D721Med (cell line): ENCODE measurements at regions not wholly inside any gene's neighbourhood (a gene's known extent, or its start where the extent isn't known, plus 50 kb on each side); places are given as distances from the start of the nearest gene placed in this dataset.

Experiments
- DNase-seq: peaks from one replicate; pipeline ENCODE4 v3.0.0; 2011; ENCODE audit warnings: low spot score; ENCODE audit not compliant: insufficient read length
- FAIRE-seq: peaks from 2 replicates; lab custom pipeline; 2011; peaks lifted over from hg19 to GRCh38; lab: Jason Lieb, UNC
- TF ChIP-seq, protein P1 (sequence below): IDR thresholded peaks from 2 replicates; pipeline ENCODE4 v1.5.1; 2012; ENCODE audit warnings: mild to moderate bottlenecking, control low read depth; ENCODE audit not compliant: insufficient read depth; ENCODE audit errors: missing control alignments

- FAIRE-seq (no peak), DNase-seq (no peak)
- TF ChIP-seq, protein P1, sequence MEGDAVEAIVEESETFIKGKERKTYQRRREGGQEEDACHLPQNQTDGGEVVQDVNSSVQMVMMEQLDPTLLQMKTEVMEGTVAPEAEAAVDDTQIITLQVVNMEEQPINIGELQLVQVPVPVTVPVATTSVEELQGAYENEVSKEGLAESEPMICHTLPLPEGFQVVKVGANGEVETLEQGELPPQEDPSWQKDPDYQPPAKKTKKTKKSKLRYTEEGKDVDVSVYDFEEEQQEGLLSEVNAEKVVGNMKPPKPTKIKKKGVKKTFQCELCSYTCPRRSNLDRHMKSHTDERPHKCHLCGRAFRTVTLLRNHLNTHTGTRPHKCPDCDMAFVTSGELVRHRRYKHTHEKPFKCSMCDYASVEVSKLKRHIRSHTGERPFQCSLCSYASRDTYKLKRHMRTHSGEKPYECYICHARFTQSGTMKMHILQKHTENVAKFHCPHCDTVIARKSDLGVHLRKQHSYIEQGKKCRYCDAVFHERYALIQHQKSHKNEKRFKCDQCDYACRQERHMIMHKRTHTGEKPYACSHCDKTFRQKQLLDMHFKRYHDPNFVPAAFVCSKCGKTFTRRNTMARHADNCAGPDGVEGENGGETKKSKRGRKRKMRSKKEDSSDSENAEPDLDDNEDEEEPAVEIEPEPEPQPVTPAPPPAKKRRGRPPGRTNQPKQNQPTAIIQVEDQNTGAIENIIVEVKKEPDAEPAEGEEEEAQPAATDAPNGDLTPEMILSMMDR, result no peak
These were observed 348.4 kb downstream of the FBXO8 start for GRCh38 chr4:173934933-173935620.

DNA sequence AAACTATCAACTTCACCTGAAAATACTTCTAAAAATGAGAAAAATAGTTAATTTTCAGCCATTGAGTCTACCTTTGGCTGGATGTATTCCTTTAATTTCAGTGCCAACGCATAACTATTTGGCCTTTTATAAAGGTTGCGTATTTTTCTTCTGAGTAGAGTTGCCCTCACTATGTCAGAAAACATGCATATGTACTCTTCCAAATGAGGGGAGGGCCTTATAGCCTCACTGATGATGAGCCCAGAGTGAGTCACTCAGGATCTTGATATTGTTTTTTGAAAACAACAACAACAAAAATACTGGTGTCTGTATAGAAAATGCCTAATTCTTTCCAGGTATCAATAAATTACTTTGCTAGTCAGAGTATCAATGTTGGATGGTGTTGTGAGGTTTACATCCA is 349.3 kb downstream of the FBXO8 start:
- TF ChIP-seq, protein P1, result no peak
- FAIRE-seq (no peak), DNase-seq (no peak)

- DNase-seq (no peak), FAIRE-seq (no peak)
- TF ChIP-seq, protein P1, result no peak
These were observed 350.8 kb downstream of the FBXO8 start for GRCh38 chr4:173932701-173933100.

DNA sequence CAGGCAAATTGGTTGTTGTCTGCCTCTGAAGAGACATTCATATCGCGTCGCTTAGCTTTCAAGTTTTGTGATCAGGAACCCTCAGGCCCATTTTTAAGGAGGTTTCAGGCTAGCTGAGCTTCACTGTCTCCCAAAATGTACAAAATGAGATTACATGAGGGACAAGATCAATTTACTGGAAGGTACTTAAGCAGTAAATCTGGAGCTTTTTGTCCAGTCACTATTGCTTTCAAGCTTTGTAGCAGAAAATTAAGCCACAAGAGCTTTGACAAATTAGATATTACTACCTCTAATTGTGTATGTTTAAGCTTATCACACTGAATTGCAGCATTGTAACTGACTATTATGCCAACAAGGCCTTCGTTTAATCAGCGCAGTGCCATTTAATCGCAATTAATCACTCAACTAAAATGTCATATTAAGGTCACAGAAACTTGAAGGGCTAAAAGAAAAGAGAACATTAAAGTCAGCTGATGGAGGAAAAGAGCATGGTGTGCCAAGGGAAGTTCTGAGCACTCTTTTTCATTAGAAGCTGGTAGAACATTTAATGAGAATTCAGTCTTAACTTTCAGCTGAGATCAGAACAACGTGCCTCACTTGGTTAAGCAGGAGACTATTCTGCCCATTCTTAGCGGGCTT is 353.0 kb downstream of the FBXO8 start:
- FAIRE-seq (no peak), DNase-seq (no peak)
- TF ChIP-seq, protein P1, result no peak

GRCh38 chr4:173929921-173930320 is 353.5 kb downstream of the FBXO8 start:
- FAIRE-seq, result no peak
- TF ChIP-seq, protein P1, result no peak
- no peak for DNase-seq

DNA sequence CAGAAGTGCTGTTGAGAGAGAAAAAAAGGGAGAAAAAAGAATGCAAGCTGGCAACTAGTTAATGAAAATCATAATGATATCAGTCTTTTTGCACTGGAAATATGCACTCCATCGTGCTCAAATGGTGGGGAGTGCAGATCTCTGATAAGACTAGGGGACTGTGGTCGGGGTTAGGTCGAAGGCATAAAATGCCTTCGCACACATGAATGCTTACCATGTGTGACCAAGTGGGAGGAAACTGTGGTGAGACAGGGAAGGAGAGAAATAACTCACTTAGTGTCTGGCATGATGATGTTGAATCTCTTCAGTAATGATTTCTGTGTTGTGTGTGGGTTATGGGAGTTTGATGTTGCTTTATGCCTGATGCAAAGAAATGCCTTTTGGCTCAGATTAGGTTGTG is 358.9 kb downstream of the FBXO8 start:
- FAIRE-seq (no peak), DNase-seq (no peak)
- TF ChIP-seq, protein P1, result no peak

GRCh38 chr4:173919861-173920260 is 363.6 kb downstream of the FBXO8 start:
- TF ChIP-seq, protein P1, result no peak
- no peak for FAIRE-seq
- DNase-seq, result no peak
